ENCODE measurements at regions not wholly inside any gene's neighbourhood (a gene's known extent, or its start where the extent isn't known, plus 50 kb on each side); places are given as distances from the start of the nearest gene placed in this dataset.

DNA sequence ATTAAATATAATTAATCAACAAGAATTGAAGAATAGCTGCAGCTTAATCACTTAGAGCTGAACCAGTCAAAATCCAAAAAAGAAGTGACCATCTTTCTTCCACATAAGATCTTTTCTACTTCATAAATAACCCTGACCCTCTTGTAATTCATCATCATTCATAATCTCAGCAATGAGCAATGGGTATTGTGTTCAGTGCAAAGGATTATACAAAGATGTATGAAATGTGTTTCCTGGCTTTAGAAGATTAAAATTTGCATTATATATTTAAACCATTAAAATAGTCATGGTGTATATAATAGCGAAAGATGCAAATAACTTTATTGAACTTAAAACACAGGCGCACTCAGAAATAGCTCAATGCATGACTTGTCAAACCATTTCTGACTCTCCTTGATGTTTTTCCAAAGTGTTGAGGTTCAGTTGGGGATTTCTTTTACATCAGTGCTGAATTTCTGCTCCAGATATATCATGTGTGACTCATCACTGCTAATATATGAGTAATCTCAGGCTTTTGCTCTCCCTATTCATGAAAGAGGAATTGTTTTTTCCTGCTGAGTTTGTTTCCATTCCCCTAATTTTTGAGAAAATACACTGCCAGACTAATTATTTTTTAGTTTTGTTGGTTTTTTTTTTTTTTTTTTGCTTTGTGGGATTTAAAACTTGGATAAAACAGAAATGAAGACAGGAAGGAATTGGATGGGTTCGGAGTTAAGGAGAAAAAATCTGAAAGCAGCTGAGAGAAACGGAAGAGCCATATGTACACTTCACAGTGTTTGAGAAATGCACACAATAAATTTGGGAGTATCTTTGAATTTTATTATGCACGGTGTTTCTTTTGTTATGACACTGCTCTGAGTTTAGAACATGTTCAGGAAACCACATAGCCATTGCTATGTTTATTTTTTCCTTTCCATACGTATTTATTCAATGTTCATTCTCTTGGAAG, 290.1 kb upstream of the PCDH7 start:
- CTCF ChIA-PET = no interaction called here
- POLR2A ChIA-PET = no interaction called here

DNA sequence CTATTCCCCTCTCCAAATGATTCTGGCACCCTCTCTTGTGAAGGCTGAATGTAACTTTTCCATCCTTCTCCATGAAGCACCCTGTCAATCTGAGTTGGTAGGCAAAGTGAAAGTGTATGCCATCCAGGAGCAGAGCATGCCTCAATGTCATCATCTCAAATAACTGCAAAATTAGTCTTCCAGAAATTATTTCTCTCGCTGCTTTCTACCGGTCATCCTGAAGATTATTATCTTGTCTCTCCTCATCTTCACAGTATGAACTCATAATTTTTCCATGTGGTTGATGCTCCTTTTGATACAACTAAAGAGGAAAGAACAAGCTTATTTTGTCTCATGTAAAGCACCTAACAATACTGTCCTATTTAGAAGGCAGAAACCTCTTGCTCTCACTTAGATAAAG, 285.5 kb upstream of the PCDH7 start:
- Histone ChIP-seq H3K9me3 (ENCODE audit: control insufficient read depth, insufficient read depth, low read depth, low read length) (no peaks in the 10 kb centered on the region), H3K27ac (ENCODE audit: extremely low read depth, low read depth, low read length) (no peak overlapping the region), H3K4me1 (ENCODE audit: control insufficient read depth, insufficient read depth, low read length) (no peaks in the 10 kb centered on the region), H3K36me3 (ENCODE audit: control insufficient read depth in 2 of 2, insufficient read depth in 1 of 2, low read length in 2 of 2) (no peaks in the 10 kb centered on the region), H3K4me3 (ENCODE audit: low read depth, low read length) (no peak overlapping the region)
- ChIA-PET POLR2A (no interaction called here), CTCF (no interaction called here)
- TF ChIP-seq, protein P1, sequence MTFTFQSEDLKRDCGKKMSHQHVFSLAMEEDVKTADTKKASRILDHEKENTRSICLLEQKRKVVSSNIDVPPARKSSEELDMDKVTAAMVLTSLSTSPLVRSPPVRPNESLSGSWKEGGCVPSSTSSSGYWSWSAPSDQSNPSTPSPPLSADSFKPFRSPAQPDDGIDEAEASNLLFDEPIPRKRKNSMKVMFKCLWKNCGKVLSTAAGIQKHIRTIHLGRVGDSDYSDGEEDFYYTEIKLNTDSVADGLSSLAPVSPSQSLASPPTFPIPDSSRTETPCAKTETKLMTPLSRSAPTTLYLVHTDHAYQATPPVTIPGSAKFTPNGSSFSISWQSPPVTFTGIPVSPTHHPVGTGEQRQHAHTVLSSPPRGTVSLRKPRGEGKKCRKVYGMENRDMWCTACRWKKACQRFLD (tag by site-specific recombination; IDR thresholded peaks at IDR 0.05) = no peak

More for the DNA sequence above, 290.1 kb upstream of the PCDH7 start:
- TF ChIP-seq ZNF16 (tag by site-specific recombination; IDR thresholded peaks at IDR 0.05; ENCODE audit: low read depth) (no peak), ZNF621 (tag by site-specific recombination; IDR thresholded peaks at IDR 0.05) (no peak)
- Histone ChIP-seq H3K9me3 (ENCODE audit: control insufficient read depth, insufficient read depth, low read depth, low read length) (no peaks in the 10 kb centered on the region), H3K36me3 (ENCODE audit: control insufficient read depth in 2 of 2, insufficient read depth in 1 of 2, low read length in 2 of 2) (no peaks in the 10 kb centered on the region), H3K4me1 (ENCODE audit: control insufficient read depth, insufficient read depth, low read length) (no peaks in the 10 kb centered on the region), H3K27ac (ENCODE audit: extremely low read depth, low read depth, low read length) (no peak overlapping the region), H3K4me3 (ENCODE audit: low read depth, low read length) (no peak overlapping the region)

DNA sequence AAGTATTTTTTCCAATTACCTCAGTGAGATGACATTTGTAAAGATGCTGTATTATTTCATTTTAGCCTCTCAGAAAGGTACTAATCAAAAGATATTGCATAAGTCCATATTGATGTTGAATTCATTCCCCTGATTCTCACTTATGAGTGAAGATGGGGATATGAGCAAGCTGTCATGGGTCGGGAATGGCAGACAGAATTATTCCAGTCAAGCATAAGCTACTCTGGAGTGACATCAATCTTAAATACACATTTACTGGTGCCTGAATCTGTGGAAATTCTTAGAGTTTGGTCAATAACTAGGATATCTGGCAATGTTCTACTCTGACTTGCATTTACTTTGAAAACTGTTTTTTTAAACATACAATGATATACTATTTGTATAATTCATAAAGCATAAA, 283.8 kb upstream of the PCDH7 start:
- Histone ChIP-seq H3K36me3 (ENCODE audit: control insufficient read depth in 2 of 2, insufficient read depth in 1 of 2, low read length in 2 of 2) (no peaks in the 10 kb centered on the region), H3K4me3 (ENCODE audit: low read depth, low read length) (no peak overlapping the region), H3K27ac (ENCODE audit: extremely low read depth, low read depth, low read length) (no peak overlapping the region), H3K9me3 (ENCODE audit: control insufficient read depth, insufficient read depth, low read depth, low read length) (no peaks in the 10 kb centered on the region), H3K4me1 (ENCODE audit: control insufficient read depth, insufficient read depth, low read length) (no peaks in the 10 kb centered on the region)
- ChIA-PET CTCF (no interaction called here), POLR2A (no interaction called here)
- TF ChIP-seq, protein P2, sequence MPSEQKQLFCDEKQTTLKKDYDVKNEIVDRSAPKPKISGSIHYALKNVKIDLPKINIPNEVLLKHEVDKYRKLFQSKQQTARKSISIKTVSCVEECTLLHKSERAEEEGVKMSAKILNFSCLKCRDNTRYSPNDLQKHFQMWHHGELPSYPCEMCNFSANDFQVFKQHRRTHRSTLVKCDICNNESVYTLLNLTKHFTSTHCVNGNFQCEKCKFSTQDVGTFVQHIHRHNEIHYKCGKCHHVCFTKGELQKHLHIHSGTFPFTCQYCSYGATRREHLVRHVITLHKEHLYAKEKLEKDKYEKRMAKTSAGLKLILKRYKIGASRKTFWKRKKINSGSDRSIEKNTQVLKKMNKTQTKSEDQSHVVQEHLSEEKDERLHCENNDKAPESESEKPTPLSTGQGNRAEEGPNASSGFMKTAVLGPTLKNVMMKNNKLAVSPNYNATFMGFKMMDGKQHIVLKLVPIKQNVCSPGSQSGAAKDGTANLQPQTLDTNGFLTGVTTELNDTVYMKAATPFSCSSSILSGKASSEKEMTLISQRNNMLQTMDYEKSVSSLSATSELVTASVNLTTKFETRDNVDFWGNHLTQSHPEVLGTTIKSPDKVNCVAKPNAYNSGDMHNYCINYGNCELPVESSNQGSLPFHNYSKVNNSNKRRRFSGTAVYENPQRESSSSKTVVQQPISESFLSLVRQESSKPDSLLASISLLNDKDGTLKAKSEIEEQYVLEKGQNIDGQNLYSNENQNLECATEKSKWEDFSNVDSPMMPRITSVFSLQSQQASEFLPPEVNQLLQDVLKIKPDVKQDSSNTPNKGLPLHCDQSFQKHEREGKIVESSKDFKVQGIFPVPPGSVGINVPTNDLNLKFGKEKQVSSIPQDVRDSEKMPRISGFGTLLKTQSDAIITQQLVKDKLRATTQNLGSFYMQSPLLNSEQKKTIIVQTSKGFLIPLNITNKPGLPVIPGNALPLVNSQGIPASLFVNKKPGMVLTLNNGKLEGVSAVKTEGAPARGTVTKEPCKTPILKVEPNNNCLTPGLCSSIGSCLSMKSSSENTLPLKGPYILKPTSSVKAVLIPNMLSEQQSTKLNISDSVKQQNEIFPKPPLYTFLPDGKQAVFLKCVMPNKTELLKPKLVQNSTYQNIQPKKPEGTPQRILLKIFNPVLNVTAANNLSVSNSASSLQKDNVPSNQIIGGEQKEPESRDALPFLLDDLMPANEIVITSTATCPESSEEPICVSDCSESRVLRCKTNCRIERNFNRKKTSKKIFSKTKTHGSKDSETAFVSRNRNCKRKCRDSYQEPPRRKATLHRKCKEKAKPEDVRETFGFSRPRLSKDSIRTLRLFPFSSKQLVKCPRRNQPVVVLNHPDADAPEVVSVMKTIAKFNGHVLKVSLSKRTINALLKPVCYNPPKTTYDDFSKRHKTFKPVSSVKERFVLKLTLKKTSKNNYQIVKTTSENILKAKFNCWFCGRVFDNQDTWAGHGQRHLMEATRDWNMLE (tag by site-specific recombination; conservative IDR thresholded peaks at IDR 0.05; ENCODE audit: low read depth) = no peak
- TF ChIP-seq ZNF350 (tag by site-specific recombination; IDR thresholded peaks at IDR 0.05) (no peak), SP3 (tag by site-specific recombination; IDR thresholded peaks at IDR 0.05) (no peak), ZNF311 (tag by site-specific recombination; IDR thresholded peaks at IDR 0.05; ENCODE audit: borderline replicate concordance) (no peak), ZNF660 (tag by site-specific recombination; IDR thresholded peaks at IDR 0.05) (no peak), ZNF792 (tag by site-specific recombination; IDR thresholded peaks at IDR 0.05) (no peak), ZNF830 (tag by site-specific recombination; IDR thresholded peaks at IDR 0.05; ENCODE audit: low read depth) (no peak), KLF1 (tag by site-specific recombination; IDR thresholded peaks at IDR 0.05) (no peak), KLF8 (tag by site-specific recombination; IDR thresholded peaks at IDR 0.05) (no peak)
- TF ChIP-seq, protein P3, sequence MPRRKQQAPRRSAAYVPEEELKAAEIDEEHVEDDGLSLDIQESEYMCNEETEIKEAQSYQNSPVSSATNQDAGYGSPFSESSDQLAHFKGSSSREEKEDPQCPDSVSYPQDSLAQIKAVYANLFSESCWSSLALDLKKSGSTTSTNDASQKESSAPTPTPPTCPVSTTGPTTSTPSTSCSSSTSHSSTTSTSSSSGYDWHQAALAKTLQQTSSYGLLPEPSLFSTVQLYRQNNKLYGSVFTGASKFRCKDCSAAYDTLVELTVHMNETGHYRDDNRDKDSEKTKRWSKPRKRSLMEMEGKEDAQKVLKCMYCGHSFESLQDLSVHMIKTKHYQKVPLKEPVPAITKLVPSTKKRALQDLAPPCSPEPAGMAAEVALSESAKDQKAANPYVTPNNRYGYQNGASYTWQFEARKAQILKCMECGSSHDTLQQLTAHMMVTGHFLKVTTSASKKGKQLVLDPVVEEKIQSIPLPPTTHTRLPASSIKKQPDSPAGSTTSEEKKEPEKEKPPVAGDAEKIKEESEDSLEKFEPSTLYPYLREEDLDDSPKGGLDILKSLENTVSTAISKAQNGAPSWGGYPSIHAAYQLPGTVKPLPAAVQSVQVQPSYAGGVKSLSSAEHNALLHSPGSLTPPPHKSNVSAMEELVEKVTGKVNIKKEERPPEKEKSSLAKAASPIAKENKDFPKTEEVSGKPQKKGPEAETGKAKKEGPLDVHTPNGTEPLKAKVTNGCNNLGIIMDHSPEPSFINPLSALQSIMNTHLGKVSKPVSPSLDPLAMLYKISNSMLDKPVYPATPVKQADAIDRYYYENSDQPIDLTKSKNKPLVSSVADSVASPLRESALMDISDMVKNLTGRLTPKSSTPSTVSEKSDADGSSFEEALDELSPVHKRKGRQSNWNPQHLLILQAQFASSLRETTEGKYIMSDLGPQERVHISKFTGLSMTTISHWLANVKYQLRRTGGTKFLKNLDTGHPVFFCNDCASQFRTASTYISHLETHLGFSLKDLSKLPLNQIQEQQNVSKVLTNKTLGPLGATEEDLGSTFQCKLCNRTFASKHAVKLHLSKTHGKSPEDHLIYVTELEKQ (tag by site-specific recombination; IDR thresholded peaks at IDR 0.05; ENCODE audit: borderline replicate concordance) = no peak
